Retinal pigment epithelial cell (primary cell): ENCODE measurements at regions not wholly inside any gene's neighbourhood (a gene's known extent, or its start where the extent isn't known, plus 50 kb on each side); places are given as distances from the start of the nearest gene placed in this dataset.

Experiments
- DNase-seq: peaks from one replicate; pipeline ENCODE4 v3.0.0-alpha.2; 2010; ENCODE audit warnings: low read depth
- H3K4me3 ChIP-seq: 2 replicates; pipeline ENCODE4 v1.5.1; 2011; ENCODE audit warnings: mild to moderate bottlenecking, low read length, control low read depth, moderate library complexity
- CTCF ChIP-seq: conservative IDR thresholded peaks from 2 replicates; pipeline ENCODE4 v1.5.1; 2011; ENCODE audit warnings: low read depth, low read length, control low read depth, inconsistent platforms

- H3K4me3 ChIP-seq = no peak overlapping the region
- no peak for TF ChIP-seq CTCF
- DNase-seq = no peak
Observed at GRCh38 chr2:237260686-237261085, 153.3 kb downstream of the COL6A3 start.

- DNase-seq = no peak
Observed at GRCh38 chr2:237261327-237261726, 152.6 kb downstream of the COL6A3 start.

GRCh38 chr2:237262838-237263771, 150.9 kb downstream of the COL6A3 start:
- no peak overlapping the region for H3K4me3 ChIP-seq
- no peak for TF ChIP-seq CTCF
- DNase-seq = no peak

More at GRCh38 chr2:237261327-237261726, 152.6 kb downstream of the COL6A3 start:
- H3K4me3 ChIP-seq = no peak overlapping the region
- TF ChIP-seq CTCF = no peak

GRCh38 chr2:237264480-237265219, 149.3 kb downstream of the COL6A3 start:
- TF ChIP-seq CTCF = no peak

GRCh38 chr2:237268004-237268708, 145.8 kb downstream of the COL6A3 start:
- TF ChIP-seq CTCF = no peak
- no peak for DNase-seq
- no peak overlapping the region for H3K4me3 ChIP-seq

More at GRCh38 chr2:237264480-237265219, 149.3 kb downstream of the COL6A3 start:
- H3K4me3 ChIP-seq = no peak overlapping the region
- no peak for DNase-seq

- H3K4me3 ChIP-seq = no peak overlapping the region
- no peak for TF ChIP-seq CTCF
- no peak for DNase-seq
Observed at GRCh38 chr2:237269138-237269875, 144.7 kb downstream of the COL6A3 start.
